Pancreas (tissue), 10 donors: ENCODE measurements at regions not wholly inside any gene's neighbourhood (a gene's known extent, or its start where the extent isn't known, plus 50 kb on each side); places are given as distances from the start of the nearest gene placed in this dataset.
A peak's percentile ranks its signal among the peaks of the same experiment; 100 is the strongest.

Experiments used
- ATAC-seq, 4 donors: fragments of 200-7000 bp; cut with Tn5 transposase; one replicate each; pipeline versions ENCODE4 v1.8.0 to v1.9.1; 2020; ENCODE audit warnings: mild to moderate bottlenecking in 4 of 4, moderate library complexity in 4 of 4
- DNase-seq, 6 donors: peaks; one replicate each; pipeline ENCODE4 v3.0.0-alpha.2; 2020
- FAIRE-seq: peaks from 2 replicates; lab custom pipeline; 2012; peaks lifted over from hg19 to GRCh38; lab: Jason Lieb, UNC
- H3K27ac ChIP-seq, 4 donors: fragments of 200-600 bp; sonication (generic); 1 replicate in 3 of 4; 2 replicates in 1 of 4; pipeline versions ENCODE4 v1.5.0 to v1.8.0; 2020
- H3K27me3 ChIP-seq, 4 donors: fragments of 200-600 bp; one replicate each; pipeline ENCODE4 v1.8.0; 2021
- H3K36me3 ChIP-seq, 3 donors: fragments of 200-600 bp; sonication (generic) in 1 of 3; one replicate each; pipeline versions ENCODE4 v1.5.0 to v1.8.0; 2020 to 2021
- H3K4me1 ChIP-seq, 3 donors: fragments of 200-600 bp; one replicate each; pipeline ENCODE4 v1.8.0; 2021
- H3K4me3 ChIP-seq, 4 donors: fragments of 200-600 bp; sonication (generic) in 2 of 4; one replicate each; pipeline versions ENCODE4 v1.5.0 to v1.8.0; 2020 to 2021
- H3K9me3 ChIP-seq, 4 donors: fragments of 200-600 bp; one replicate each; pipeline ENCODE4 v1.8.0; 2021
- CTCF ChIP-seq, 4 donors: fragments of 200-600 bp; sonication (generic) in 3 of 4; IDR thresholded peaks; one replicate each; pipeline versions ENCODE4 v1.5.0 to v1.8.0; 2021; ENCODE audit warnings: antibody characterized with exemption in 4 of 4
- WGBS, 2 donors: extraction: QIAGEN DNeasy Blood & Tissue Kit; methylation state at CpG; one replicate each; pipeline ENCODE4 v1.1.7; 2013; 5-methylcytosine and 5-hydroxymethylcytosine counted together
- intact Hi-C, 3 donors: fragments of 100-400 bp; cut with DNase I; formaldehyde crosslinking; loops; one replicate each; pipeline versions ENCODE4 v1.11.1 to v1.14.2; 2022
- donor health status: healthy with polysubstance abuse.
- donor health status: DM: no; HTN: no; CAD: no; lungs with moderate emphysema.
- donor health status: DM: no; HTN: no; CAD: no.
- donor health status: control.
- donor health status: control.
- donor health status: Bipolar disorder and iron deficiency.
- donor health status: DM: yes; HTN: yes; CAD: no.
- donor health status: DM: no; HTN: no; CAD: no.
- donor health status: DM: no; HTN: no; CAD: no.
- donor health status: DM: yes; HTN: yes; CAD: no.

- Histone ChIP-seq H3K4me3 (no peak overlapping the region), H3K9me3 (no peaks in the 10 kb centered on the region), H3K36me3 (no peaks in the 10 kb centered on the region), H3K4me1 (peaks cover 0 to 4% (median 4%) of the 10 kb centered on the region in 3 donors), H3K27ac (no peak overlapping the region), H3K27me3 (no peaks in the 10 kb centered on the region)
- ATAC-seq (no peak), DNase-seq (no peak), FAIRE-seq (no peak)
- TF ChIP-seq CTCF (IDR thresholded peaks at IDR 0.05), result no peak
- WGBS, 2 donors, result 76 to 82% methylated on average over 8 of the region's 8 CpGs
- intact Hi-C loops, result no loop called here
These were observed 58.1 kb upstream of the UBL3 start for GRCh38 chr13:29908416-29909080.

DNA sequence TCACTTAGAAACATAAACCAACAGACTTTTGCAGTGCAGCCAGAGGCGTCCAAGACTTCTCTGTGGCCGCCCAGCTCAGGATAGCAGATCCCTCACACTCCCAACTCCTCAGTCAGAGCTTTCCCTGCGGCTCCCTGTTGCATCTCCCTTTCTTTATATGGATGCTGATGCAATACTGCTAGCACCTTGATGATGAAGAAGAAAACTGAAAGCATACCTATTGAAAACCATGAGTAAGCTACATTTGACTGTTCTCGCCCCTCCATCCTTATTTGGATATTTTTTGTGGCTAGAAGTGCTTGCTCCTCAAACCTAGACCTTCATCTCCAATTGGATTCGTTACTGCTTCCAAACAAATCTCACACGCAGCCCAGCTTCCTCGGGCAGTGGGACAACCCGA, 57.3 kb upstream of the UBL3 start:
- H3K9me3 ChIP-seq, result no peaks in the 10 kb centered on the region
- H3K36me3 ChIP-seq, result no peaks in the 10 kb centered on the region
- intact Hi-C loops, result no loop called here
- no peaks in the 10 kb centered on the region for H3K27me3 ChIP-seq
- no peak for TF ChIP-seq CTCF (IDR thresholded peaks at IDR 0.05)
- FAIRE-seq (no peak), ATAC-seq (no peak), DNase-seq (no peak)
- no peak overlapping the region for H3K4me3 ChIP-seq
- 79 to 85% methylated on average over 8 of the region's 8 CpGs for WGBS, 2 donors
- peaks cover 0 to 4% (median 4%) of the 10 kb centered on the region in 3 donors for H3K4me1 ChIP-seq
- no peak overlapping the region for H3K27ac ChIP-seq

DNA sequence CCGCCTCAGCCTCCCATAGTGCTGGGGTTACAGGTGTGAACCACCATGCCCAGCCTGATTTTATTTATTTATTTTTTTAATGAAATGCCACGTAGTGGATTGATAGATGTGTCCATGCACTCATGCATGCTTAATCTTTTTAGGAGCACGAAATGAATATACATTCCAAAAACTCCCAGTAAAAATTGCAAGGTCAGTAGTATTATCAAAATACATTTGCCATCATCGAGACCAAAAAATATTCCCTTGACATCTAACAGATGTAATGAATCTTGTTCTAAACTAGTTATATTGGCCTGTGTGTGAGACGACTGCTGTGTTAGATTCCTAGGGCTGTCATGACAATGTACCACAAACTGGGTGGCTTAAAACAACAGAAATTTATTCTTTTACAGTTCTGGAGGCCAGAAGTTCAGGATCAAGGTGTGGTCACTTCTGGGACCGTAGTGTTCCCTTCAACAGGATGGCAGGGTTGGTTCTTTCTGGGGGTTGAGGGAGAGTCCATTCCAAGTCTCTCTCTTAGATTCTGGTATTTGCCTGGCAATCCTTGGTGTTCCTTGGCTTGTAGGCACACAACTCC, 56.1 kb upstream of the UBL3 start:
- Histone ChIP-seq H3K4me1 (peaks cover 3 to 9% (median 4%) of the 10 kb centered on the region in 3 donors), H3K27ac (peak overlapping the region in 2 of 4 donors; percentile 14 to 36), H3K4me3 (no peak overlapping the region), H3K36me3 (no peaks in the 10 kb centered on the region), H3K9me3 (no peaks in the 10 kb centered on the region), H3K27me3 (no peaks in the 10 kb centered on the region)
- no peak for TF ChIP-seq CTCF (IDR thresholded peaks at IDR 0.05)
- ATAC-seq (no peak), FAIRE-seq (no peak), DNase-seq (no peak)
- WGBS, 2 donors, result 88 to 91% methylated on average over 6 of the region's 6 CpGs
- intact Hi-C loops, result no loop called here

- TF ChIP-seq CTCF (IDR thresholded peaks at IDR 0.05), result no peak
- H3K9me3 ChIP-seq, result no peaks in the 10 kb centered on the region
- peak overlapping the region in 2 of 4 donors; percentile 14 to 36 for H3K27ac ChIP-seq
- H3K4me3 ChIP-seq, result no peak overlapping the region
- H3K27me3 ChIP-seq, result no peaks in the 10 kb centered on the region
- no peaks in the 10 kb centered on the region for H3K36me3 ChIP-seq
- peaks cover 3 to 9% (median 4%) of the 10 kb centered on the region in 3 donors for H3K4me1 ChIP-seq
- ATAC-seq, result peak; percentile 43 to 90 (median 84)
- no peak for FAIRE-seq
- WGBS, 2 donors, result 38 to 42% methylated on average over 2 to 3 of the region's 3 CpGs
- DNase-seq, result peak in 2 of 6 donors; percentile 13 to 52
- intact Hi-C loops, result no loop called here
These were observed 55.4 kb upstream of the UBL3 start for GRCh38 chr13:29905845-29906244.

DNA sequence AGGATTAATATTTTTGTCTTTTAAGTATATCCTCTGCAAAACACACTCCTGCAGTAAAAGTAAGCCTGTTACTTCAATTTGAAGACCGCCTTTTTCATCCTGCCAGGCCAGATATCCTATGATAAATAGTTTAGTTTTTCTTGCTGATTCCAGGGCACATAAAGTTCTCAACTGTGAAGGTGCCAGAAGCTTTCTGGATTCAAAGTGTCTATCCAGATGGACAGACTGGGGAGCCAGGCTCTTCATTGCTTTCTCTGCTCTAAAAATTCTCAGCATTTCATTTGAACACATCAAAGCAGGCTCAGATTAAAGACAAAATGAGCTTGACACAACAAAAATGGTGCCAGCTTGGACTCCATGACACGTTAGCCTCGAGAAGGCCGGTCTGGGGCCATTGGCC, 53.6 kb upstream of the UBL3 start:
- H3K9me3 ChIP-seq, result no peaks in the 10 kb centered on the region
- peaks cover 3 to 9% (median 4%) of the 10 kb centered on the region in 3 donors for H3K4me1 ChIP-seq
- H3K36me3 ChIP-seq, result no peaks in the 10 kb centered on the region
- no peak overlapping the region for H3K4me3 ChIP-seq
- FAIRE-seq, result no peak
- TF ChIP-seq CTCF (IDR thresholded peaks at IDR 0.05), result no peak
- no peaks in the 10 kb centered on the region for H3K27me3 ChIP-seq
- no peak for ATAC-seq
- H3K27ac ChIP-seq, result no peak overlapping the region
- DNase-seq, result no peak
- intact Hi-C loops, result no loop called here
- WGBS, 2 donors, result 85 to 98% methylated on average over 4 of the region's 4 CpGs
